ENCODE measurements at regions not wholly inside any gene's neighbourhood (a gene's known extent, or its start where the extent isn't known, plus 50 kb on each side); places are given as distances from the start of the nearest gene placed in this dataset.
A peak's percentile ranks its signal among the peaks of the same experiment; 100 is the strongest.

DNA sequence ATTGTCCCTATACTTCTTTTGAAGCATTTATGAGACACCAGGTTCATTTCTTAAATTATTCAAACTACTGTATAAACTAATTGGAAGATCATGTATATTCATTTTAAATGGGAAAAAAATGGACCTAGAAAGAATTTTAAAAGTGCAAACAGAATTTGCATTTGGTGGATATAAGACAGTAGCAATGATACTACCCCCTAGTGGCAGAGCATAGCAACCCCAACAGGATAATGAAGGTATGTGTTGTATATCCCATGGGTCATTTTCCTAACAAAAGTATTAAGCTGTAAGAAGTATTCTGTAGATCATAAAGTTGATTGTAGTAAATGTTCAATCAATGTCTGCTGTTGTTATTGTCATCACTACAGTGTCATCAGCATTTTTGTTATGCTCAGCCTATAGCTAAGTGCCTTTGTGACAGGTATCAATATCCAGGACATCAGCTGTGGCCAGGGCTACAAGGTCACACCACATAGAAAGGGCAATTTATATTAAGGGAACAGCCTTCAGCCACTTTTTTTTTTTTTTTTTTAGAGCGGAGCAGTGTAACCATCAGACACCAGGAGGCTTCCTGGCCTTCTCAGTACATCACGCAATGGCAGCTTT lies 175.8 kb downstream of the FOXB1 start:
- no peak for TF ChIP-seq BHLHE40 (IDR thresholded peaks at IDR 0.05; ENCODE audit: borderline replicate concordance in 1 of 2, low read depth in 2 of 2, low read length in 1 of 2)
- no peak for TF ChIP-seq GABPA (IDR thresholded peaks at IDR 0.05; ENCODE audit: low read depth)
- TF ChIP-seq CREB1 (IDR thresholded peaks at IDR 0.05; ENCODE audit: low read depth) = no peak
- TF ChIP-seq ZZZ3 (IDR thresholded peaks at IDR 0.05; ENCODE audit: control insufficient read depth, insufficient read length, low read depth) = no peak
- no peak for TF ChIP-seq HDAC2 (IDR thresholded peaks at IDR 0.05)
- TF ChIP-seq, protein P1, sequence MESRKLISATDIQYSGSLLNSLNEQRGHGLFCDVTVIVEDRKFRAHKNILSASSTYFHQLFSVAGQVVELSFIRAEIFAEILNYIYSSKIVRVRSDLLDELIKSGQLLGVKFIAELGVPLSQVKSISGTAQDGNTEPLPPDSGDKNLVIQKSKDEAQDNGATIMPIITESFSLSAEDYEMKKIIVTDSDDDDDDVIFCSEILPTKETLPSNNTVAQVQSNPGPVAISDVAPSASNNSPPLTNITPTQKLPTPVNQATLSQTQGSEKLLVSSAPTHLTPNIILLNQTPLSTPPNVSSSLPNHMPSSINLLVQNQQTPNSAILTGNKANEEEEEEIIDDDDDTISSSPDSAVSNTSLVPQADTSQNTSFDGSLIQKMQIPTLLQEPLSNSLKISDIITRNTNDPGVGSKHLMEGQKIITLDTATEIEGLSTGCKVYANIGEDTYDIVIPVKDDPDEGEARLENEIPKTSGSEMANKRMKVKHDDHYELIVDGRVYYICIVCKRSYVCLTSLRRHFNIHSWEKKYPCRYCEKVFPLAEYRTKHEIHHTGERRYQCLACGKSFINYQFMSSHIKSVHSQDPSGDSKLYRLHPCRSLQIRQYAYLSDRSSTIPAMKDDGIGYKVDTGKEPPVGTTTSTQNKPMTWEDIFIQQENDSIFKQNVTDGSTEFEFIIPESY (IDR thresholded peaks at IDR 0.05) = no peak
- TF ChIP-seq YY1 (IDR thresholded peaks at IDR 0.05; ENCODE audit: low read depth, low read length) = no peak
- no peak for TF ChIP-seq POLR2AphosphoS5 (IDR thresholded peaks at IDR 0.05; ENCODE audit: low read length)
- TF ChIP-seq POLR2AphosphoS2 (IDR thresholded peaks at IDR 0.05; ENCODE audit: low read depth, low read length) = no peak
- TF ChIP-seq EP300 (IDR thresholded peaks at IDR 0.05; ENCODE audit: borderline replicate concordance in 1 of 2, control insufficient read depth in 1 of 2, low read depth in 2 of 2, low read length in 2 of 2) = no peak
- no peak for TF ChIP-seq SMARCA5 (IDR thresholded peaks at IDR 0.05)
- TF ChIP-seq, protein P2, sequence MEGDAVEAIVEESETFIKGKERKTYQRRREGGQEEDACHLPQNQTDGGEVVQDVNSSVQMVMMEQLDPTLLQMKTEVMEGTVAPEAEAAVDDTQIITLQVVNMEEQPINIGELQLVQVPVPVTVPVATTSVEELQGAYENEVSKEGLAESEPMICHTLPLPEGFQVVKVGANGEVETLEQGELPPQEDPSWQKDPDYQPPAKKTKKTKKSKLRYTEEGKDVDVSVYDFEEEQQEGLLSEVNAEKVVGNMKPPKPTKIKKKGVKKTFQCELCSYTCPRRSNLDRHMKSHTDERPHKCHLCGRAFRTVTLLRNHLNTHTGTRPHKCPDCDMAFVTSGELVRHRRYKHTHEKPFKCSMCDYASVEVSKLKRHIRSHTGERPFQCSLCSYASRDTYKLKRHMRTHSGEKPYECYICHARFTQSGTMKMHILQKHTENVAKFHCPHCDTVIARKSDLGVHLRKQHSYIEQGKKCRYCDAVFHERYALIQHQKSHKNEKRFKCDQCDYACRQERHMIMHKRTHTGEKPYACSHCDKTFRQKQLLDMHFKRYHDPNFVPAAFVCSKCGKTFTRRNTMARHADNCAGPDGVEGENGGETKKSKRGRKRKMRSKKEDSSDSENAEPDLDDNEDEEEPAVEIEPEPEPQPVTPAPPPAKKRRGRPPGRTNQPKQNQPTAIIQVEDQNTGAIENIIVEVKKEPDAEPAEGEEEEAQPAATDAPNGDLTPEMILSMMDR (IDR thresholded peaks at IDR 0.05 in 2 of 3, conservative IDR thresholded peaks at IDR 0.05 in 1 of 3; ENCODE audit: control insufficient read depth in 2 of 3, extremely low read depth in 1 of 3, insufficient read depth in 1 of 3, low read depth in 3 of 3, low read length in 3 of 3) = peak; percentile 73 to 80 (median 77)

Measured in GM12878 (cell line).